HG03565 (cell line): ENCODE measurements at regions not wholly inside any gene's neighbourhood (a gene's known extent, or its start where the extent isn't known, plus 50 kb on each side); places are given as distances from the start of the nearest gene placed in this dataset.
A peak's percentile ranks its signal among the peaks of the same experiment; 100 is the strongest.
"Not testable (repeated sequence)": the region's sequence is repeated elsewhere in the genome, so short reads cannot be mapped to it uniquely, and the experiment has no call there.

Experiments used
- ATAC-seq: cut with Tn5 transposase; IDR thresholded peaks from one replicate; pipeline ENCODE4 v1.9.1; 2021; ENCODE audit warnings: mild to moderate bottlenecking, moderate library complexity; ENCODE audit not compliant: unreplicated experiment

- ATAC-seq = no peak
Measured at GRCh38 chr4:149983931-149984330, 94.3 kb upstream of the DCLK2 start.

GRCh38 chr4:149985981-149986380 is 92.3 kb upstream of the DCLK2 start:
- ATAC-seq = no peak

DNA sequence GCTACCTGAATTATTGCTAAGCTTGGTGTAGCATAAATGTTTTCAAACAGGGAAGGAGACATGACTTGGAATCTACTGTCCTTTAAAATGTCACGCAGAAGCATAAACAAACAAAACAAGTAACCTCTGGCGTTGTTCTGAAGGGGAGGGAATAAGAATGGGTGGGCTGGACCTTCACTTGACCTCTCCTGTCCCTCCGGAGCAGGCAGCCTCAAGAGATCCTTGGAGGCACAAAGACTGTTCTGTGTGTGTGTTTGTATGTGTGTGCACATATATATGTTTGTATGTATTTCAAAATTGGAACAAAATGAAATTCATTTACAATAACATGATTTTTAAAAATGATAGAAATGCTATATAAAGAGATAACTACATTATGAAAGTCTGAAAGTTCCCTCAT is 91.3 kb upstream of the DCLK2 start:
- ATAC-seq = no peak

DNA sequence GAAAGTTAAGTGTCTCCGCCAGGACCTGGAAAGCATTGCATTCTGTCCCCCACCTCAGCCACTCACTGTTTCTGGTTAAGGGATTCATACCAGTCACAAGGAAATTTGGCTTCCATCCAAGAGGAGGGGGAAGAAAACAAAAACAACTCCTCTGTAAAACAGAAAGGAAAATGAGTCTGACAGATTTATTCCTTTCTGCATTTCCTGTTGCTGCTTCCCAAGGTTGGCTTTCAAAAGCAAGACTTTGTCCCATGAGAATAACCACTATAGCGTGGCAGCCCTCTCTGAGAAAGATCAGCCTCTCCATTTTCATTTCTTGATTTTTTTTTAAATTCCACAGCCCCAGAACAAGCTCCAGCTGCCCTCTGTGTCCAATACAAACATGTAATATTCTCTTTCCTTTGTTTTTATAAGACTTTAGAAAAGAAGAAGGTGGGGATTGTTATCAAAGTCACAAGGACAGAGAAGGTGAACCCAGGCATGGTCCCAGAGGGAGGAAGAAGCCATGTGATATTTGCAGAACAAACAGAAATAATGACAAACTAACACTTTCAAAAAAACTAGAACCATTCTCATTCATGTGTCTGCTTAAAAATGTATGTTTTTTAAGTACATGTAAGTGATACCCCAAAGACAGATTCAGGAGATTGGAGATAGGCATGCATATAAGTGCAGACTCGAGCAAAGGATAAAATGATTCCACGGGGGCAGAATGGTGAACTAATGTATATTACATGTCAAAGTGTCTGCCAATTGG is 90.7 kb upstream of the DCLK2 start:
- ATAC-seq = no peak

- no peak for ATAC-seq
Measured at GRCh38 chr4:149988087-149988410, 90.2 kb upstream of the DCLK2 start.

DNA sequence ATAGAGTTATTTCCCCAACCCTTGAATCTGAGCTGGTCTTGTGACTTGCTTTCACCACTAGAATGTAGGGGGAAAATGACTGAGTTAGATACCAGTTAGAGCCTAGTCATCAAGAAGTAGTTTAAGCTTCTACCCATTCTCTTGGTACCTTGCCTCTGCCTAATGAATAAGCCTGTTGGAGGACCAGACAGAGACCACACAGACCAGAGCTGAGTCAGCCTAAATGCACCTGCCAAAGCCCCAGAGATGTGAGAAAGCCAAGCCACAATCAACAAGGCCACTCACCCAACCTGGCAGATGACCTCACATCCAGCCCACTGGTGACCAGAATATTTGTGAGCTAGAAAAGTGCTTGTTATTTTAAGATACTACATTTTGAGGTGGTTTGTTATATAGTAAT is 85.2 kb upstream of the DCLK2 start:
- peak; percentile 32 for ATAC-seq

DNA sequence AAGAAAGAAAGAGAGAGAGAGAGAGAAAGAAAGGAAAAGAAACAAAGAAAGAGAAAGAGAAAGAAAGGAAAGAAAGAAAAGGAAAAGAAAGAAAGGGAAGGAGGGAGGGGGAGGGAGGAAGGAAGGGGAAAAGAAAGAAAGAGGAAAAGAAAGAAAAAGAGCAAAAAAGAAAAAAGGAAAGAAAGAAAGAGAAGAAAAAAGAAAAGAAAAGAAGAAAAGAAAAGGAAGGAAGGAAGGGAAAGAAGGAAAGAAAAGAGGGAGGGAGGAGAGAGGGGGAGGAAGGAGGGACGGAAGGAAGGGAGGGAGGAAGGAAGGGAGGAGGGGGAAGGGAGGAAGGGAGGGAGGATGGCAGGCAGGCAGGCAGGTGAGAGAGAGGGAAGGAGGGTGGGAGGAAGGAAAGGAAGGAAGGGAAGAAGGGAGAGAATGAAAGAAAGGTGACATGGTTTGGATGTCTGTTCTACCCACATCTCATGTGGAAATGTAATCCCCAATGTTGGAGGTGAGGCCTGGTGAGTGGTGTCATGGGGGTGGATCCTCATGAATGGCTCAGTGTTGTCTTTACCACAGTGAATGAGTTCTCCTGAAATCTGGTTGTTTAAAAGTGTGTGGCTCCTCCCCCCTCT is 83.0 kb upstream of the DCLK2 start:
- ATAC-seq = no peak

GRCh38 chr4:149997881-149998421 is 80.3 kb upstream of the DCLK2 start:
- peak; percentile 65 for ATAC-seq

DNA sequence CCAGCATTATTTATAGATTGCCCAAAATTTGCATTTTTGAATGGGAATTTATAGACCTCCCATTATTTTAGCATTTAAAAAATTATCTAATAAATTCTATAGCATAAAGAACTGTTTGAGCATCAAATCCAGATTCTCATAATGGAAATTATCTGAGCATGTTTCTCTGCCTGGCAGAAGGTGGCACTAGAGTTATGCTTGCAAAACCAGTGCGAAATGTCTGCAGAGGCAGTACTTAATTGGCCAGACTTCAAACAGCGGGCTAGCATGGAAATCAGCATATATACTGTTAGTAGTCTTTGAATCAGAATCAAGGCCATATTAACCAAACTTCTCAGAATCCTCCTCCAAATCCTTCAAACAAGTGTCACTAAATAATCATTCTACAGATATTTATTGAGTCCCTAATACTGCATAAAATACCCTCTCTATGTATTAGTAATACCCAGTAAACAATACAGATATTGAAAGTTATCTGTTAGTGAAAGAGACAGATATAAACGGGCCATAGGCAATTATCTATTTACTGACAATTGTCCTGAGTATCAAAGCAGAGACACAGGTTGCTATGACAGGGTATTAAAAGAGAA is 78.7 kb upstream of the DCLK2 start:
- peak; percentile 39 for ATAC-seq

DNA sequence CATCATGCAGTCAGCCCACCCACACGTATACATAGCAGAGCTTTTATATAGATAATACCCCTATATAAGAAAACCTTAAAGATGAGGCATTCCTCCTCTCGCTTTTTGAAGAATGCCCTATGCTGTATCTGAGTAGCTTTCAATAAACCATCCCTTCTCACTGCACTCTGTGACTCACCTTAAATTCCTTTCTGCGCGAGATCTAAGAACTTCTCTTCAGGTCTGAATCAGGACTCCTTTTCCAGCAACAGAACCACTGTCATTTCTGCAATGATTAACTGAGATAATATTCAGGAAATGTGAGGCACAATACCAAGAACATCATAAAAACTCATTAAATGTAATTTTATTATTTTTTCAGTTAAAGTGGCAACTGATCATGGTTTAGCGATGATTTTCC is 76.4 kb upstream of the DCLK2 start:
- no peak for ATAC-seq

- ATAC-seq = no peak
Measured at GRCh38 chr4:150002561-150002960, 75.7 kb upstream of the DCLK2 start.

GRCh38 chr4:150004481-150004880 is 73.8 kb upstream of the DCLK2 start:
- no peak for ATAC-seq

GRCh38 chr4:150005537-150005936 is 72.7 kb upstream of the DCLK2 start:
- no peak for ATAC-seq

- ATAC-seq = no peak
Measured at GRCh38 chr4:150006197-150006596, 72.0 kb upstream of the DCLK2 start.

DNA sequence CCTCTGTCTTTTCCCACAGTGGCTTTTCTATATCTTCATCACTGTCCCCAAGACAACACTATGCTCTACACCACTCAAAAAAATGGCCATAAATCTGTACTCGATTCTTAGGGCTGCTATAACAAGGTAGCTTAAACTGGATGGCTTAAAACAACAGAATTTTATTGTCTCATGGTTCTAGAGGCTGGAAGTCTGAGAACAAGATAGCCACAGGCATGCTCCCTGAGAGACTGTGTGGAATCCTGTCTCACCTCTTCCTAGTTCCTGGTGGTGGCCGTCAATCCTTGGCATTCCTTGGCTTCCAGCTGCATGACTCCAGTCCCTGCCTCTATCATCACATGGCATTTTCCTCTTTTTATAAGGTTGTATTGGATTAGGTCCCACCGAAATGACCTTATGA is 70.7 kb upstream of the DCLK2 start:
- no peak for ATAC-seq

DNA sequence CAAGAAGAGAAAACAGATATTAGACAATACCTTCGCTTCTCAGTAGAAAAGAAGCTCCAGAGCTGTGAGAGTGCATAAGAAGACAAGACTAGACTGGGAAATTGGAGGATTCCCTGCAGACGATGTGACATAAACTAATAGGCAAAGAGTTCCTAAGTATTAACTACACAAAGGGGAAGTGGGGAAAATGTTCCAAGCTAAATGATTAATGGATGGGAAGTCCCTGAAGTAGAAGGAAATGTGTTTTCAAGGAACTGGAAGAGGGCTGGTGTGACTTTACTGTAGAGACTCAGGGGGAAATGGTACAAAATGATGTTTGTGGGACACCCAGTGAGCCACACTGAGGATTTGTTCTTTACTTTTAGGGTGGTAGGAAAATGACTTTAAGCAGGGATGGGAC is 69.7 kb upstream of the DCLK2 start:
- no peak for ATAC-seq

DNA sequence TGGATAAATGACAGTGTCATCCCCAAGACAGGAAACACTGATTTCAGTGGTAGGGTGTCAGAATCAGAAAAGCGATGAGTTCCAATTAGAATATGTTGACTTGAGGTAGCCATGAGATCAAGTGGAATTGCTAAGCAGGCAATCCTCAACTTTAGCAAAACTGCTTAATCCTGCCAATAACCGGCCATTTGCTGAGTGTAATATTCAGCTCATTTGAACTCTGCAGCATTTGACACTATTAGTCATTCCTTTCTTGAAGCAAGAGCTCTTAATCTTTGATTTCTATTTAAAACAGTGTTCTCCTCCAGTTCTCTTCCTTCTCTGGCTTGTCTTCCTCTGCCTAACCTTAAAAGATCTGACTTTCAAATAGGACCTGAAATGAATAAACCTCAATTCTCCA is 68.7 kb upstream of the DCLK2 start:
- no peak for ATAC-seq

GRCh38 chr4:150010525-150011126 is 67.6 kb upstream of the DCLK2 start:
- peak; percentile 61 for ATAC-seq

DNA sequence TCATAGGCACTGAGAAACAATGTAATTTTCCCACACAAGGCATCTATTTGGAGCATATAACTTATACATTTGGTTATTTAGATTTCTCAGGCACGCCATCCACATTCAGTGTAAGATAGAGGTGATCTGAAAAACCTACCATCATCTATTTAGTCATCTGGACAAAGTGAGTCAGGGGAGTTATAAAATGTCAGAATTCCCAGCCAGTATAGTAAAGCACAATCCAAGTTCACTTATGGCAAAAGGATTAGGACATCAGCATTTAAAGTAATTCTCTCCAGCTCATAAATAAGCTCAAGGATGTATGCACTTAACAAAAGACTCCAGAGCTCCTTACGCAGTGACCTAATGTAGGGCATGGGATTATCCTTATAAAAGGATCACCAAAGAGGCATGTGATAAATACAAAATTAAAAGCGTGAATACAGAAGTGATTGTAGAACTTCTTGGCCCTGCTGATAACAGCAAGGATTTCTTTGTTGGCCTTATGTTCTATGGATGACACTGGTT is 65.3 kb upstream of the DCLK2 start:
- ATAC-seq = no peak

DNA sequence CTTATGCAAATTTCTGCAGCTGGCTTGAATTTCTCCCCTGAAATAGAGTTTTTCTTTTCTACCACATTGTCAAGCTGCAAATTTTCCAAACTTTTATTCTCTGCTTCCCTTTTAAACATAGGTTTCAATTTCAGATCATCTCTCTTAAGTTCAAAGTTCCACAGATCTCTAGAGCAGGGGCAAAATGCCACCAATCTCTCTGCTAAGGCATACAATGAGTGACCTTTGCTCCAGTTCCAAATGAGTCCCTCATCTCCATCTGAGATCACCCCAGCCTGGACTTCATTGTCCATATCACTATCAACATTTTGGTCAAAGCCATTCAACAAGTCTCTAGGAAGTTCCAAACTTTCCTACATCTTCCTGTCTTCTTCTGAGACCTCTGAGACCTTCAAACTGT is 62.3 kb upstream of the DCLK2 start:
- ATAC-seq = not testable (repeated sequence)

- ATAC-seq = not testable (repeated sequence)
Measured at GRCh38 chr4:150016621-150017020, 61.6 kb upstream of the DCLK2 start.

DNA sequence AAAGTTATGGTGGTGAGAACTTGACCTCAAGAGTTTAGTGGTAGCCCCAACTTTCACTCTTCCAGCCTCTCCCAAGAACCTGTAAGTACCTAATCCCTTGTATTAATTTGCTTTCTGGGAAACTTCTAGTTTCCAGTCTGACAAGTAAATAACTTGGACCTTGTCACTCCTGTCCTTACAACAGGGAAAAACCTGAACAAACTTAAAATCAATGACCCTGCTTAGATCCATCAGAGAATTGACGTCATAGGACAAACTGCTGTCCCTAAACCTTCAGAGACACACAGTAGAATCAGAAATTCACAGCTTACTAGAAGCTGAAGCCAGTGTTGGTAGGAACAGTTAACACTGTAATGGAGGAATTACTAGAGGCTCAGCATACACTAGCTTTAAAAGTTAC is 60.0 kb upstream of the DCLK2 start:
- ATAC-seq = no peak
